PC-9 (cell line): ENCODE measurements at regions not wholly inside any gene's neighbourhood (a gene's known extent, or its start where the extent isn't known, plus 50 kb on each side); places are given as distances from the start of the nearest gene placed in this dataset.

ENCODE experiments used
- EZH2 ChIP-seq: fragments of 200-600 bp; sonication (generic); IDR thresholded peaks from 2 replicates; pipeline ENCODE4 v1.8.0; 2017; ENCODE audit warnings: antibody characterized with exemption, low read depth
- TF ChIP-seq, protein P1 (sequence below): fragments of 200-600 bp; sonication (generic); conservative IDR thresholded peaks from 2 replicates; pipeline ENCODE4 v1.6.1; 2017; ENCODE audit warnings: mixed run types, antibody characterized with exemption, mild to moderate bottlenecking, moderate library complexity

DNA sequence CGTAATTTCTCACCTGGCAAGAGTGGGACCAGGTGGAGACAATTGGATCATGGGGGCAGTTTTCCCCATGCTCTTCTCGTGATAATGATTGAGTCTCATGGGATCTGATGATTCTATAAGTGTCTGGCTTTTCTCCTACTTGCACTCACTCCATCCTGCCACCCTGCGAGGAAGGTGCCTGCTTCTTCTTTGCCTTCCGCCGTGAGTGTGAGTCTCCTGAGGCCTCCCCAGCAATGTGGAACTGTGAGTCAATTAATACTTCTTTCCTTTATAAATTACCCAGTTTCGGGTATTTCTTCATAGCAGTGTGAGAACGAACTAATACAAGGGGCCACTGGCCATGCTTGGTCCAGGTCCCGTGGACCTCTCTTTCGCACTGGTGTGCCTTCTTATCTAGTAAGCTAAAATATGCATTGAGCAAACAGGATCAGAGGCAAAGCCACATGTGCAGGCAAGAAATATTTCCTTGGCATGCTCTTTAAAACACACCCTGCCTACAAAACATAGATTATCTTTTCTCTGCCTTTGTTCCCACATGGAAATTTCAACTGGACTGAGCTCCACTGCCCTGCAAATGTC lies 821.1 kb downstream of the TRIB2 start:
- TF ChIP-seq, protein P1, sequence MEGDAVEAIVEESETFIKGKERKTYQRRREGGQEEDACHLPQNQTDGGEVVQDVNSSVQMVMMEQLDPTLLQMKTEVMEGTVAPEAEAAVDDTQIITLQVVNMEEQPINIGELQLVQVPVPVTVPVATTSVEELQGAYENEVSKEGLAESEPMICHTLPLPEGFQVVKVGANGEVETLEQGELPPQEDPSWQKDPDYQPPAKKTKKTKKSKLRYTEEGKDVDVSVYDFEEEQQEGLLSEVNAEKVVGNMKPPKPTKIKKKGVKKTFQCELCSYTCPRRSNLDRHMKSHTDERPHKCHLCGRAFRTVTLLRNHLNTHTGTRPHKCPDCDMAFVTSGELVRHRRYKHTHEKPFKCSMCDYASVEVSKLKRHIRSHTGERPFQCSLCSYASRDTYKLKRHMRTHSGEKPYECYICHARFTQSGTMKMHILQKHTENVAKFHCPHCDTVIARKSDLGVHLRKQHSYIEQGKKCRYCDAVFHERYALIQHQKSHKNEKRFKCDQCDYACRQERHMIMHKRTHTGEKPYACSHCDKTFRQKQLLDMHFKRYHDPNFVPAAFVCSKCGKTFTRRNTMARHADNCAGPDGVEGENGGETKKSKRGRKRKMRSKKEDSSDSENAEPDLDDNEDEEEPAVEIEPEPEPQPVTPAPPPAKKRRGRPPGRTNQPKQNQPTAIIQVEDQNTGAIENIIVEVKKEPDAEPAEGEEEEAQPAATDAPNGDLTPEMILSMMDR, result no peak
- no peak for TF ChIP-seq EZH2
